Spleen (tissue), 7 donors: ENCODE measurements at regions not wholly inside any gene's neighbourhood (a gene's known extent, or its start where the extent isn't known, plus 50 kb on each side); places are given as distances from the start of the nearest gene placed in this dataset.

Experiments
- CTCF ChIP-seq, 11 experiments: fragments of 200-600 bp in 7 of 11; fragments of 450-650 bp in 4 of 11; sonication (generic) in 4 of 11; IDR thresholded peaks in 8 of 11; conservative IDR thresholded peaks in 3 of 11; 1 replicate in 7 of 11; 2 replicates in 4 of 11; pipeline versions ENCODE4 v1.4.0 to v1.8.0; 2016 to 2021; ENCODE audit warnings: antibody characterized with exemption in 11 of 11, inconsistent platforms in 4 of 11, mild to moderate bottlenecking in 1 of 11
- POLR2A ChIP-seq, 3 donors: fragments of 450-650 bp; IDR thresholded peaks; one replicate each; pipeline ENCODE4 v1.5.1; 2017; ENCODE audit warnings: antibody characterized with exemption in 3 of 3, mild to moderate bottlenecking in 1 of 3
- POLR2AphosphoS5 ChIP-seq, 3 donors: sonication (generic); formaldehyde crosslinking; IDR thresholded peaks; one replicate each; pipeline ENCODE4 v1.5.1; 2017; ENCODE audit warnings: antibody characterized with exemption in 3 of 3
- donor health status: DM: no; HTN: no; CAD: no; lungs with moderate emphysema.
- donor health status: DM: no; HTN: no; CAD: no.
- donor health status: DM: no; HTN: no; CAD: no.

DNA sequence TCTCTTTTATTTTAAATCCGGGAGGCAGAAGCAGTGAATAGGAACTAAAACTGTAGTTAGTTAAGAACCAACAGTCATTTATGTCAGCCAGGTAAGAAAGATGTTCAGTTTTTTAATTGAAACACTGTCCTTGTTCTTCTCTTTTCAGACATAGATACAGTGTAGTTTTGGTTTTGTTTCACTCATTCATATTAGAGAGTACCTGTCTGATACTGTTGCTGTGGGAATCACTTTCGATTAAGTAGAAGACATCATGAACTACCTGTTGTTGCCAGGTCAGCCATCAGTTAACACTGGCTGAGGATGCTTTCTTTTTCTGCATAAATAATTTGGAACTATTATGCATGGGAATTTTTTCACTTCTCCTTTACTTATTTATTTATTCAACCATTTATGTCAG lies 700.4 kb downstream of the OTOL1 start:
- no peak for TF ChIP-seq CTCF (IDR thresholded peaks at IDR 0.05 in 8 of 11, conservative IDR thresholded peaks at IDR 0.05 in 3 of 11)
- no peak for TF ChIP-seq POLR2AphosphoS5 (IDR thresholded peaks at IDR 0.05)
- no peak for TF ChIP-seq POLR2A (IDR thresholded peaks at IDR 0.05)
